ENCODE measurements at regions not wholly inside any gene's neighbourhood (a gene's known extent, or its start where the extent isn't known, plus 50 kb on each side); places are given as distances from the start of the nearest gene placed in this dataset.

GRCh38 chr17:65312718-65313377, 175.7 kb downstream of the RGS9 start:
- 0 out of 3 replicates have a peak, but pooled peaks have one; percentile 27 for ATAC-seq
- intact Hi-C loops (cut with micrococcal nuclease) (no loop called here), in situ Hi-C loops (cut with MboI) (no loop called here)
- Histone ChIP-seq H3K36me3 (ENCODE audit: control insufficient read depth, insufficient read depth, low read length) (no peaks in the 10 kb centered on the region), H3K9ac (ENCODE audit: insufficient read depth in 1 of 2, low read depth in 2 of 2, low read length in 2 of 2) (no peak overlapping the region), H3K9me1 (ENCODE audit: control insufficient read depth, insufficient read depth, low read length) (no peaks in the 10 kb centered on the region), H3K27me3 (ENCODE audit: control insufficient read depth in 2 of 2, insufficient read depth in 2 of 2, low read length in 2 of 2) (peaks cover 6 to 28% of the 10 kb centered on the region in 2 experiments), H4K20me1 (replicated peaks; ENCODE audit: control insufficient read depth, insufficient read depth, low read length) (no peaks in the 10 kb centered on the region), H3K9me3 (replicated peaks; ENCODE audit: control insufficient read depth, insufficient read depth, low read depth, low read length) (no peaks in the 10 kb centered on the region), H3K79me2 (ENCODE audit: control insufficient read depth, insufficient read depth, low read length) (no peaks in the 10 kb centered on the region), H3K27ac (ENCODE audit: extremely low read depth, low read depth, low read length) (no peak overlapping the region), H2AFZ (ENCODE audit: low read depth, low read length) (no peak overlapping the region), H3K4me2 (ENCODE audit: insufficient read depth, low read length) (no peak overlapping the region), H3K4me3 (no peak overlapping the region), H3K4me1 (replicated peaks in 1 of 2; ENCODE audit: control insufficient read depth in 2 of 2, insufficient read depth in 2 of 2, low read length in 2 of 2) (no peaks in the 10 kb centered on the region; a peak in 1 of 5 replicates)
- ChIA-PET POLR2A (interaction anchor here (0.6 kb wide), 2 partner anchors 85 to 214 kb away, joined by 4 read pairs; no protein-coding TSS in a partner anchor), CTCF (ENCODE audit: low intra/inter-chr PET ratio) (no interaction called here)
- 0% methylated on average over 6 of the region's 6 CpGs for WGBS (ENCODE audit: insufficient coverage, low coverage, missing lambda C conversion rate)
- TF ChIP-seq VEZF1 (CRISPR knock-in tag; IDR thresholded peaks at IDR 0.05), result peak; percentile 18; the same call in 1 of the 2 replicates
- TF ChIP-seq HNRNPUL1 (IDR thresholded peaks at IDR 0.05; ENCODE audit: low read length), result no peak
- DNase-seq (ENCODE audit: extremely low read depth in 1 of 4, low spot score in 3 of 4), result peak in 1 of 4 experiments; percentile 3
- BruUV-seq (replicated peaks), result no TSS peak
- FAIRE-seq, result no peak

GRCh38 chr17:65311261-65311660, 174.1 kb downstream of the RGS9 start:
- no peak overlapping the region for H3K27ac ChIP-seq (ENCODE audit: extremely low read depth, low read depth, low read length)
- in situ Hi-C loops (cut with MboI) (no loop called here), intact Hi-C loops (cut with micrococcal nuclease) (no loop called here)
- ATAC-seq, result no peak
- H3K9me1 ChIP-seq (ENCODE audit: control insufficient read depth, insufficient read depth, low read length), result no peaks in the 10 kb centered on the region
- DNase-seq (ENCODE audit: extremely low read depth in 1 of 4, low spot score in 3 of 4), result no peak
- H2AFZ ChIP-seq (ENCODE audit: low read depth, low read length), result no peak overlapping the region
- peaks cover 6 to 24% of the 10 kb centered on the region in 2 experiments for H3K27me3 ChIP-seq (ENCODE audit: control insufficient read depth in 2 of 2, insufficient read depth in 2 of 2, low read length in 2 of 2)
- BruUV-seq (replicated peaks), result no TSS peak
- H4K20me1 ChIP-seq (replicated peaks; ENCODE audit: control insufficient read depth, insufficient read depth, low read length), result no peaks in the 10 kb centered on the region
- H3K4me1 ChIP-seq (replicated peaks in 1 of 2; ENCODE audit: control insufficient read depth in 2 of 2, insufficient read depth in 2 of 2, low read length in 2 of 2), result no peaks in the 10 kb centered on the region; a peak in 1 of 5 replicates
- H3K36me3 ChIP-seq (ENCODE audit: control insufficient read depth, insufficient read depth, low read length), result no peaks in the 10 kb centered on the region
- POLR2A ChIA-PET, result interaction anchor here (0.6 to 1.0 kb wide), 2 partner anchors 66 to 232 kb away, joined by 3 read pairs; no protein-coding TSS in a partner anchor
- no peak for FAIRE-seq
- CTCF ChIA-PET (ENCODE audit: low intra/inter-chr PET ratio), result no interaction called here
- H3K79me2 ChIP-seq (ENCODE audit: control insufficient read depth, insufficient read depth, low read length), result no peaks in the 10 kb centered on the region
- H3K4me2 ChIP-seq (ENCODE audit: insufficient read depth, low read length), result no peak overlapping the region
- H3K9ac ChIP-seq (ENCODE audit: insufficient read depth in 1 of 2, low read depth in 2 of 2, low read length in 2 of 2), result no peak overlapping the region
- WGBS (ENCODE audit: insufficient coverage, low coverage, missing lambda C conversion rate), result 0% methylated on average over 5 of the region's 5 CpGs
- H3K4me3 ChIP-seq, result no peak overlapping the region
- TF ChIP-seq ELF4 (CRISPR knock-in tag; IDR thresholded peaks at IDR 0.05) (no peak), MAFK (IDR thresholded peaks at IDR 0.05; ENCODE audit: low read length) (no peak), FOXP1 (CRISPR knock-in tag; IDR thresholded peaks at IDR 0.05) (no peak), NBN (IDR thresholded peaks at IDR 0.05; ENCODE audit: low read depth) (no peak), NFRKB (IDR thresholded peaks at IDR 0.05; ENCODE audit: low read depth) (no peak), ERF (CRISPR knock-in tag; IDR thresholded peaks at IDR 0.05) (no peak)
- TF ChIP-seq, protein P1, sequence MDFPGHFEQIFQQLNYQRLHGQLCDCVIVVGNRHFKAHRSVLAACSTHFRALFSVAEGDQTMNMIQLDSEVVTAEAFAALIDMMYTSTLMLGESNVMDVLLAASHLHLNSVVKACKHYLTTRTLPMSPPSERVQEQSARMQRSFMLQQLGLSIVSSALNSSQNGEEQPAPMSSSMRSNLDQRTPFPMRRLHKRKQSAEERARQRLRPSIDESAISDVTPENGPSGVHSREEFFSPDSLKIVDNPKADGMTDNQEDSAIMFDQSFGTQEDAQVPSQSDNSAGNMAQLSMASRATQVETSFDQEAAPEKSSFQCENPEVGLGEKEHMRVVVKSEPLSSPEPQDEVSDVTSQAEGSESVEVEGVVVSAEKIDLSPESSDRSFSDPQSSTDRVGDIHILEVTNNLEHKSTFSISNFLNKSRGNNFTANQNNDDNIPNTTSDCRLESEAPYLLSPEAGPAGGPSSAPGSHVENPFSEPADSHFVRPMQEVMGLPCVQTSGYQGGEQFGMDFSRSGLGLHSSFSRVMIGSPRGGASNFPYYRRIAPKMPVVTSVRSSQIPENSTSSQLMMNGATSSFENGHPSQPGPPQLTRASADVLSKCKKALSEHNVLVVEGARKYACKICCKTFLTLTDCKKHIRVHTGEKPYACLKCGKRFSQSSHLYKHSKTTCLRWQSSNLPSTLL (IDR thresholded peaks at IDR 0.05), result no peak
- H3K9me3 ChIP-seq (replicated peaks; ENCODE audit: control insufficient read depth, insufficient read depth, low read depth, low read length), result no peaks in the 10 kb centered on the region
